SH-SY5Y (cell line): ENCODE measurements at regions not wholly inside any gene's neighbourhood (a gene's known extent, or its start where the extent isn't known, plus 50 kb on each side); places are given as distances from the start of the nearest gene placed in this dataset.

Experiments used
- GATA2 ChIP-seq: IDR thresholded peaks from 2 replicates; pipeline ENCODE4 v1.6.1; 2011; ENCODE audit warnings: mild to moderate bottlenecking, low read depth, low read length
- GATA3 ChIP-seq: IDR thresholded peaks from 2 replicates; pipeline ENCODE4 v1.6.1; 2011; ENCODE audit warnings: low read depth, mild to moderate bottlenecking, low read length, moderate library complexity

DNA sequence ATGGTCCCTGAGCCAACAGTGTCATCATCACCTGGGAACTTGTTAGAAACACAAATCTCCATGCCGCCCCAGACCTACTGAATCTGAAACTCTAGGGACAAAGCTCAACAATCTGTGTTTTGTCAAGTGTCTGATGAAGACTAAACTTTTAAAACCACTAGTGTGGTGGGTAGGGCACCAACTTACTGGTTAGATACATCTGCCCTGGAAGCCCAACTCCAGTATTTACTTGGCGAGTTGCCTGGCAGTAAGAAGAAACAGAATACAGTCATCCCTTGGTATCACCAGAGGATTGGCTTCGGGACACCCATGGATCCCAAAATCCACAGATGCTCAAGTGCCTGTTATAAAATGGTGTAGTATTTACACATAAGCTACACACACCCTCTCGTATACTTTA lies 367.9 kb upstream of the DUSP10 start:
- TF ChIP-seq GATA2 (no peak), GATA3 (no peak)
